HepG2 (cell line): ENCODE measurements at regions not wholly inside any gene's neighbourhood (a gene's known extent, or its start where the extent isn't known, plus 50 kb on each side); places are given as distances from the start of the nearest gene placed in this dataset.

Experiments
- ATAC-seq: fragments of 200-7000 bp; cut with Tn5 transposase; 3 replicates; pipeline ENCODE4 v1.9.1; 2020; ENCODE audit warnings: mild to moderate bottlenecking, moderate library complexity
- BruUV-seq: library from RNA; stranded (reverse); fragments of 400-500 nt; replicated peaks from 2 replicates; lab custom pipeline; 2021; lab: Mats Ljungman, UMichigan
- CTCF ChIA-PET: fragments of 300-600 bp; formaldehyde crosslinking; extraction: SDS; loops from one replicate; lab custom pipeline; 2021; ENCODE audit warnings: low total read pairs, inconsistent platforms, low intra/inter-chr PET ratio; lab: Yijun Ruan, JAX
- POLR2A ChIA-PET: fragments of 350-600 bp; sonication (Branson Sonifier 250); formaldehyde crosslinking; loops from one replicate; lab custom pipeline; 2020; ENCODE audit warnings: antibody characterized with exemption, inconsistent platforms; lab: Yijun Ruan, JAX
- DNase-seq: peaks from one replicate; pipeline ENCODE4 v3.0.0-alpha.2; 2015; ENCODE audit warnings: low spot score
- FAIRE-seq: peaks from 3 replicates; lab custom pipeline; 2011; peaks lifted over from hg19 to GRCh38; lab: Jason Lieb, UNC
- H2AFZ ChIP-seq: one replicate; pipeline ENCODE4 v1.6.1; 2011; ENCODE audit warnings: low read length, inconsistent platforms
- H3K27ac ChIP-seq: fragments of 300-600 bp; 3 replicates; pipeline ENCODE4 v1.8.0; 2011; ENCODE audit warnings: mixed run types, mild to moderate bottlenecking, mixed read lengths, low read length, inconsistent platforms; ENCODE audit not compliant: insufficient read depth; ENCODE audit errors: extremely low read length
- H3K27me3 ChIP-seq, 2 experiments: fragments of 200-600 bp in 1 of 2; 2 replicates in 1 of 2; 3 replicates in 1 of 2; pipeline versions ENCODE4 v1.6.0 to v1.8.0; 2011; ENCODE audit warnings: low read length in 2 of 2, mild to moderate bottlenecking in 2 of 2, moderate library complexity in 2 of 2, inconsistent platforms in 1 of 2; ENCODE audit not compliant: insufficient read depth in 2 of 2, control insufficient read depth in 1 of 2
- H3K36me3 ChIP-seq, 2 experiments: fragments of 200-600 bp in 1 of 2; replicated peaks in 1 of 2; 2 replicates in 1 of 2; 3 replicates in 1 of 2; pipeline versions ENCODE4 v1.5.1 to v1.8.0; 2011; ENCODE audit warnings: low read length in 2 of 2, inconsistent platforms in 1 of 2; ENCODE audit not compliant: insufficient read depth in 2 of 2, control insufficient read depth in 1 of 2
- H3K4me1 ChIP-seq: 2 replicates; pipeline ENCODE4 v1.5.1; 2012; ENCODE audit warnings: low read length, inconsistent platforms; ENCODE audit not compliant: insufficient read depth
- H3K4me2 ChIP-seq: 2 replicates; pipeline ENCODE4 v1.6.0; 2011; ENCODE audit warnings: low read depth, low read length, inconsistent platforms
- H3K4me3 ChIP-seq, 3 experiments: fragments of 200-600 bp in 1 of 3; sonication (generic), shearing (Covaris generic) in 1 of 3; replicated peaks in 1 of 3; 2 replicates each; pipeline ENCODE4 v1.5.1; 2011 to 2016; ENCODE audit warnings: low read length in 3 of 3, inconsistent platforms in 2 of 3, low read depth in 2 of 3, mild to moderate bottlenecking in 2 of 3, control low read depth in 1 of 3, mixed read lengths in 1 of 3; ENCODE audit not compliant: insufficient read depth in 1 of 3
- H3K79me2 ChIP-seq: one replicate; pipeline ENCODE4 v1.6.1; 2011; ENCODE audit warnings: low read length, inconsistent platforms; ENCODE audit not compliant: insufficient read depth
- H3K9ac ChIP-seq: 2 replicates; pipeline ENCODE4 v1.6.0; 2011; ENCODE audit warnings: mild to moderate bottlenecking, low read depth, low read length, inconsistent platforms; ENCODE audit not compliant: insufficient read depth
- H3K9me3 ChIP-seq: 2 replicates; pipeline ENCODE4 v1.5.1; 2012; ENCODE audit warnings: mild to moderate bottlenecking, low read length
- H4K20me1 ChIP-seq: 2 replicates; pipeline ENCODE4 v1.6.0; 2011; ENCODE audit warnings: inconsistent platforms, mild to moderate bottlenecking, low read length, moderate library complexity; ENCODE audit not compliant: insufficient read depth
- ETV5 ChIP-seq: IDR thresholded peaks from 2 replicates; pipeline ENCODE4 v1.6.1; 2018; ENCODE audit warnings: missing biosample characterization, missing genetic modification reagents, inconsistent platforms, borderline replicate concordance
- LBX2 ChIP-seq: sonication (generic); formaldehyde crosslinking; IDR thresholded peaks from 2 replicates; pipeline ENCODE4 v1.5.0; 2020; ENCODE audit warnings: missing genetic modification reagents, mild to moderate bottlenecking, borderline replicate concordance
- MATR3 ChIP-seq: sonication (generic); formaldehyde crosslinking; IDR thresholded peaks from 2 replicates; pipeline ENCODE4 v1.4.0; 2020; ENCODE audit warnings: missing genetic modification reagents
- MEF2D ChIP-seq: sonication (generic); formaldehyde crosslinking; IDR thresholded peaks from 2 replicates; pipeline ENCODE4 v1.5.1; 2020; ENCODE audit warnings: mild to moderate bottlenecking, missing genetic modification reagents
- MTA3 ChIP-seq: sonication (generic); formaldehyde crosslinking; IDR thresholded peaks from 2 replicates; pipeline ENCODE4 v1.4.0; 2020; ENCODE audit warnings: missing genetic modification reagents
- SIX4 ChIP-seq: sonication (generic); formaldehyde crosslinking; IDR thresholded peaks from 2 replicates; pipeline ENCODE4 v1.4.0; 2020; ENCODE audit warnings: missing genetic modification reagents
- ZNF138 ChIP-seq: sonication (generic); formaldehyde crosslinking; IDR thresholded peaks from 2 replicates; pipeline ENCODE4 v1.5.0; 2020; ENCODE audit warnings: mild to moderate bottlenecking, low read depth, missing genetic modification reagents
- ZNF75D ChIP-seq: sonication (generic); formaldehyde crosslinking; IDR thresholded peaks from 2 replicates; pipeline ENCODE4 v1.8.1; 2023; ENCODE audit warnings: missing genetic modification reagents, mild to moderate bottlenecking, borderline replicate concordance
- ZNF761 ChIP-seq: sonication (generic); formaldehyde crosslinking; conservative IDR thresholded peaks from 2 replicates; pipeline ENCODE4 v1.4.0; 2020; ENCODE audit warnings: mild to moderate bottlenecking, missing genetic modification reagents
- ZNF768 ChIP-seq: sonication (generic); formaldehyde crosslinking; IDR thresholded peaks from 2 replicates; pipeline ENCODE4 v1.4.0; 2020; ENCODE audit warnings: missing genetic modification reagents
- WGBS: methylation state at CpG from one replicate; pipeline ENCODE4 v1.1.6; 2017; ENCODE audit warnings: low lambda C conversion rate; 5-methylcytosine and 5-hydroxymethylcytosine counted together
- in situ Hi-C: cut with HindIII; loops from 2 replicates; pipeline ENCODE4 v1.10.0; 2017; ENCODE audit warnings: low pct_unique_long_range_greater_than_20kb; ENCODE audit not compliant: extremely low pct_ligation_motif_present
- intact Hi-C: fragments of 100-400 bp; cut with micrococcal nuclease; formaldehyde crosslinking; loops from one replicate; pipeline ENCODE4 v1.10.0; 2022; ENCODE audit not compliant: unreplicated experiment

DNA sequence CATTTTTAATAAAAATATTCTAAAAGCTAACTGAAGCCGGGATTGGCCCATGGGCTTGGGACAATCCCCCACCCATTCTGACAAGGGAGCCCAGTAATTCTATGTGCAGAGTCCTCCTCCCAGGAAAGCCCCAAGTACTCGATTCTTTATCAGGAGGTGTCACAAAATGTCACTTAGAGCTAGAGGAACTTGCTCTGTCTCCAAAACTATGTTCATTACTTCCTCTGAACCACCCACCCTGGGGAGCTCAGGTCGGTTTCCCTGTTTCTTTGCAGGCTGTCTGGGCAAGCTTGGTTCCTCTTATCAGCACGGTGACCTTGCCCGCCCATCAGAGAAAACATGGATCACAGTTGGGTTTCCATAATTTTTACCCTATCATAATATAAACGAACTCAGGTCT lies 430.6 kb upstream of the ID2 start:
- Histone ChIP-seq H3K9ac (no peak overlapping the region), H3K27me3 (peaks cover 6 to 51% of the 10 kb centered on the region in 2 experiments; a peak in 4 of 5 replicates), H3K36me3 (no peaks in the 10 kb centered on the region), H3K4me3 (no peak overlapping the region), H3K27ac (no peak overlapping the region), H3K79me2 (no peaks in the 10 kb centered on the region), H3K4me2 (no peak overlapping the region), H2AFZ (no peak overlapping the region), H4K20me1 (no peaks in the 10 kb centered on the region), H3K9me3 (peaks cover 13% of the 10 kb centered on the region; the same call in 1 of the 2 replicates), H3K4me1 (peaks cover 6% of the 10 kb centered on the region; the same call in 1 of the 2 replicates)
- CTCF ChIA-PET, result no interaction called here
- POLR2A ChIA-PET, result no interaction called here
- WGBS, result 31% methylated on average over 6 of the region's 6 CpGs
- intact Hi-C loops (no loop called here), in situ Hi-C loops (no loop called here)
- TF ChIP-seq SIX4 (CRISPR knock-in tag) (no peak), MATR3 (CRISPR knock-in tag) (no peak), MTA3 (CRISPR knock-in tag) (no peak), ZNF138 (no peak), LBX2 (CRISPR knock-in tag) (no peak)
- BruUV-seq, result no TSS peak
- no peak for ATAC-seq
- no peak for DNase-seq
- no peak for FAIRE-seq

- in situ Hi-C loops (no loop called here), intact Hi-C loops (no loop called here)
- whole genome bisulfite sequencing, result 22% methylated on average over 7 of the region's 7 CpGs
- DNase-seq, result no peak
- BruUV-seq, result no TSS peak
- Histone ChIP-seq H3K4me1 (peaks cover 6% of the 10 kb centered on the region; the same call in 1 of the 2 replicates), H3K9me3 (peaks cover 11% of the 10 kb centered on the region; the same call in 1 of the 2 replicates), H3K27ac (no peak overlapping the region), H3K4me2 (no peak overlapping the region), H3K27me3 (peaks cover 6 to 51% of the 10 kb centered on the region in 2 experiments; a peak in 4 of 5 replicates), H3K36me3 (no peaks in the 10 kb centered on the region), H4K20me1 (no peaks in the 10 kb centered on the region), H3K9ac (no peak overlapping the region), H3K4me3 (no peak overlapping the region), H2AFZ (no peak overlapping the region), H3K79me2 (no peaks in the 10 kb centered on the region)
- FAIRE-seq, result no peak
- no peak for ATAC-seq
- TF ChIP-seq ZNF768 (CRISPR knock-in tag), result no peak
- TF ChIP-seq ETV5, result no peak
- TF ChIP-seq ZNF761, result no peak
- TF ChIP-seq MEF2D, result no peak
- no peak for TF ChIP-seq ZNF75D
- CTCF ChIA-PET, result no interaction called here
- POLR2A ChIA-PET, result no interaction called here
These were observed 430.0 kb upstream of the ID2 start for GRCh38 chr2:8251856-8252255.
